GM12801 (cell line): ENCODE measurements at regions not wholly inside any gene's neighbourhood (a gene's known extent, or its start where the extent isn't known, plus 50 kb on each side); places are given as distances from the start of the nearest gene placed in this dataset.

ENCODE experiments used
- TF ChIP-seq, protein P1 (sequence below): IDR thresholded peaks from one replicate; pipeline ENCODE4 v1.5.1; 2011; ENCODE audit warnings: control low read depth; ENCODE audit not compliant: insufficient read length; ENCODE audit errors: extremely low read depth

DNA sequence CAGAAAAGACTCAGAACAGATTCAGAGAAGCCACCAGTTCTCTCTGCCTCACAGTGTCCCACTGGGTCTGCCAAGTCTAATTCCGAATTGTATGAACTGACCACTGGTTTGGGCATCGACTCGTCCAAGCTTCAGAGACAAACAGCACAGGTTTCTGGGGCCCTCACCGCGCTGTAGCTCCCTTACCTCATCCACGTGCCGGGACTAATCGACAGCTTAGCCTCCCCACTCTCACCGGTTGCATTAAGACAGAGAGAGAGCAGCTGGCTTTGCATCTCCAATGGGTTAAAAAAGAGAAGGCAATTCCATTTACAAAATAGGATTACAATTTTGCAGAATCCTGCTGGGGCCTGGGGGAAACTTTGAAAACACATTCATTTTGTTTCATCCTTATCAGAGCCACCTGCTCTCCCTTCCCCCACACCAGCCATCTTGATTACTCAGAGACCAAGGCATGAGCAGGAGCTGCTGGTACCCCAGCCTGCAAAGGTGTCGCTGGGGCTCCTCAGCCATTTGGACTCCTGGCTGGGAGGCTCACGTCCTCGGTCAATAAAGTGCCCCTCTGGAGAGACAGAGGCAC is 95.3 kb upstream of the RPL38 start:
- TF ChIP-seq, protein P1, sequence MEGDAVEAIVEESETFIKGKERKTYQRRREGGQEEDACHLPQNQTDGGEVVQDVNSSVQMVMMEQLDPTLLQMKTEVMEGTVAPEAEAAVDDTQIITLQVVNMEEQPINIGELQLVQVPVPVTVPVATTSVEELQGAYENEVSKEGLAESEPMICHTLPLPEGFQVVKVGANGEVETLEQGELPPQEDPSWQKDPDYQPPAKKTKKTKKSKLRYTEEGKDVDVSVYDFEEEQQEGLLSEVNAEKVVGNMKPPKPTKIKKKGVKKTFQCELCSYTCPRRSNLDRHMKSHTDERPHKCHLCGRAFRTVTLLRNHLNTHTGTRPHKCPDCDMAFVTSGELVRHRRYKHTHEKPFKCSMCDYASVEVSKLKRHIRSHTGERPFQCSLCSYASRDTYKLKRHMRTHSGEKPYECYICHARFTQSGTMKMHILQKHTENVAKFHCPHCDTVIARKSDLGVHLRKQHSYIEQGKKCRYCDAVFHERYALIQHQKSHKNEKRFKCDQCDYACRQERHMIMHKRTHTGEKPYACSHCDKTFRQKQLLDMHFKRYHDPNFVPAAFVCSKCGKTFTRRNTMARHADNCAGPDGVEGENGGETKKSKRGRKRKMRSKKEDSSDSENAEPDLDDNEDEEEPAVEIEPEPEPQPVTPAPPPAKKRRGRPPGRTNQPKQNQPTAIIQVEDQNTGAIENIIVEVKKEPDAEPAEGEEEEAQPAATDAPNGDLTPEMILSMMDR = no peak

DNA sequence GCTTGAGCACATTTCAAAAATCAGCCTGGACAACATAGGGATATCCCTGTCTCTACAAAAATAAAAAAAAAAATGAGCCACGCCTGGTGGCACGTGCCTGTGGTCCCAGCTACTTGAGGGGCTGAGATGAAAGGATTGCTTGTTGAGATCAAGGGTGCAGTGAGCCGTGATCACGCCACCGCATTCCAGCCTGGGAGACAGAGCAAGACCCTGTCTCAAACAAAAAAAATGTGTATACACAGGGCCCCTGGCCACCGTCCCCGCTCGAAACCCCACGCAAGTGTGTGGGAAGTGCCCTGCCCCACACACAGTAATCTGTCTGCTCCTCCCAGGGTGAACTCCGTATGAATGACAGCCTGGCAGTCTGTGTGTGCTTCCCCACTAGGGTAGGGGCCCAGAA is 93.0 kb upstream of the RPL38 start:
- TF ChIP-seq, protein P1 = no peak

DNA sequence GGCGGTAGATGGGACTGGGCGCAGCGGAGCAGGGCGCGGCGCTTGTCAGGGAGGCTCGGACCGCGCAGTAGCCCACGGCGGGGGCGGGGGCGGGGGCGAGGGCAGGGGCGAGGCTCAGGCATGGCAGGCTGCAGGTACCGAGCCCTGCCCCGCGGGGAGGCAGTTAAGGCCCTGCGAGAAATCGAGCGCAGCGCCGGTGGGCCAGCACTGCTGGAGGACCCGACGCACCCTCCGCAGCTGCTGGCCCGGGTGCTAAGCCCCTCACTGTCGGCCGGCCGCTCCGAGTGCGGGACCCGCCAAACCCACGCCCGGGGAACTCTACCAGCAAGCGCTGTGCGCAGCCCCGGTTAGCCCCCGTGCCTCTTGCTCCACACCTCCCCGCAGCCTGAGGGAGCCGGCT is 90.2 kb upstream of the RPL38 start:
- TF ChIP-seq, protein P1 = no peak

DNA sequence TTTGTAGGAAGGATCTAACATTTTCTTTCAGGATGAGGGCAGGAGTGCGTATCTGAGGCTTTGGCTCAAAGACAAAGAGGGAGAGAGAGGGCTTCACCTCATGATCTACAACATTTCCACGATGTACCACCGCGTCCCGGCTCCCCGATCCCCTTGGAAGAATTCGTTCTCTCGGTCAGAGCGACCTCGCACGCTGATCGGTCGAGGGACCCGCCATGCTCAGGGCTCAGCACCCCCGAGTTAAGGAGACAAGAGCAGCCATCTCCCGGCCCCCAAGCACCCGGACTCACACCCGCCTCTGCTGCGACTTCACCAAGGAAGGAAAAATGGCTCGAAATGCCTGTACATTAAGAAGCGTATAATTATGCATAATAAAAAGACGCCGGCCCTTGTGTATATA is 89.5 kb upstream of the RPL38 start:
- TF ChIP-seq, protein P1 = no peak

DNA sequence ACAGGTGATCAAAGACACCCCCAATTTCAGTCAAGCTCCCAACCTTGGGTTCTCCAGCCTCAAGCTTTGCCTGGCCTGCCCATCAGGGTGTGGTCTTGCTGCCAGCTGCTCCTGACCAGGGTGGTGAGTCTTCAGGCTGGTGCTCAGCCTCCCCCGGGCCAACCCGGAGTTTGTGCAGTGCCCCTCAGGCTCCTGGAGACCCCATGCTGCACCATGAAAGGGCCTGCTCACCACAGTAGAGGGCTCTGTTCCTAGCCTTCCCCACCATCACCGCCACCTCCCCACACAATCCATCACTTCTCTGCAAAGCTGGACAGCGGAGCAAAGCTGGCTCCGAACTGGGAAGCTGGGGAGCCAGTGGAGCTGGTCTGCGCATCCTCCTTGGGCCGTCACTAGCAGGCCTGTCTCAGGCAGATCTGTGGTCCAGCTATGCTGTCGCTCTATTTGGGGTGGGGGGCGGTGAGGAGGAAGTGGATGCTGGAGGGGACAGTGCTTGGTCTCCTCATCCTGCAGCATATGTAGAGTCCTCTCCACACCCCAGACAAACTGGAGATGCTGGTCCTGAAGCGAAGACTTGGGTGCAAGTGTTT is 88.5 kb upstream of the RPL38 start:
- TF ChIP-seq, protein P1 = no peak

DNA sequence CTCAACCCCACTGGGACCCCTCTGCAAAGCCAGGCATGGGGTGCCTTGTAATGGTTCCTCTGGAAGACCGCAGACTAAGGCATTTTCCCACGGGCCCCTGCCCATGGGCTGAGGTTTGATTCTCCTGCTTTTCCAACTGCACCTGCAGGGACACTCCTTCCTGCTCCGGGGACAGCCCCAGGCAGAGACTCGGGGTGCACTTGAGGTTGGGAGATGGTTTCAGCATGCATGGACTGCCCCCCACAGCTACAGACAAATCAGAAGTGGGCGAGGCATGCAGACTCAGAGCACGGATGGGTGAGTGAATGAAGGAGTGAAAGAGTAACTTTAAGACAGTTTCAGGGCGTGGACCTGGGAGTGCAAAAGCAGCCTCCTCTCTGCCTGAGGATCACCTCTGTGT is 87.9 kb upstream of the RPL38 start:
- TF ChIP-seq, protein P1 = no peak

DNA sequence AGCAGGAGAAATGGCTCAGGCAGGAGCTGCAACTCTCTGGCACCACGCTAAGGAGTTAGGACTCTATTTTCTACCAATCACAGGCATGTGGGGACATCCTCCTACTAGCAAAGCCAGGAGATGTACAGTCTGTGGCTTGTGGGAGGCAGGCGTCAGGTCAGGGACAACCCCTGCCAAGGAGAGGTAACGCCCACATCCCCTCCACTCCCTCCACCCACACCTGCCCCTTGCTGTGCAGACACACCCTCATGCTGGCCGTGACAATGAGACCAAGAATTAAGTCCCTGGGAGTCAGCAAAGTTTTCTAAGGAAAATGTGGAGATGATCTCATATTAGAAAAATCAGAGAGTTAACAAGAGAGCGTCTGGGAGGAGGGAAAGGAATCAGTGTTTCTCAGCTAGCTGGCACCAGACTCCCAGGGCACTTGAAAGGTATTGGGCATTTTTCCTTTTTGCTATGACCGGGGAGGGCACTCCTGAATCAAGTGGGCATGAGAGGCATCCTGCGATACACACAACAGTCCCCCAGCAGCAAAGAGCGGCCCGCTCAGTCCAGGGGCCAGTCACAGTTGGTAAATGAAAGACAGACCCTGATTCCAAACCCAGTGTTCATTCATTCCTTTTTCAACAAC is 87.3 kb upstream of the RPL38 start:
- TF ChIP-seq, protein P1 = no peak
